HFF-Myc (cell line): ENCODE measurements at regions not wholly inside any gene's neighbourhood (a gene's known extent, or its start where the extent isn't known, plus 50 kb on each side); places are given as distances from the start of the nearest gene placed in this dataset.

ENCODE experiments used
- DNase-seq: peaks from one replicate; pipeline ENCODE4 v3.0.0-alpha.2; 2011; ENCODE audit warnings: low read depth; ENCODE audit errors: extremely low read depth
- H3K4me3 ChIP-seq: replicated peaks from 2 replicates; pipeline ENCODE4 v1.5.1; 2011; ENCODE audit warnings: low read depth, mild to moderate bottlenecking, control low read depth, low read length
- CTCF ChIP-seq: IDR thresholded peaks from 2 replicates; pipeline ENCODE4 v1.5.1; 2012; ENCODE audit warnings: mild to moderate bottlenecking, low read depth, low read length, control low read depth; ENCODE audit errors: missing control alignments

GRCh38 chr6:12450467-12450866 lies 160.3 kb downstream of the EDN1 start:
- no peak for TF ChIP-seq CTCF
- no peak for DNase-seq
- H3K4me3 ChIP-seq: no peak overlapping the region

GRCh38 chr6:12456343-12456742 lies 166.2 kb downstream of the EDN1 start:
- no peak for DNase-seq
- H3K4me3 ChIP-seq: no peak overlapping the region
- no peak for TF ChIP-seq CTCF

GRCh38 chr6:12457094-12457493 lies 166.9 kb downstream of the EDN1 start:
- no peak overlapping the region for H3K4me3 ChIP-seq
- no peak for TF ChIP-seq CTCF
- DNase-seq: no peak

- no peak for DNase-seq
- no peak overlapping the region for H3K4me3 ChIP-seq
- no peak for TF ChIP-seq CTCF
Observed at GRCh38 chr6:12458558-12458957, 168.4 kb downstream of the EDN1 start.

- DNase-seq: no peak
- no peak for TF ChIP-seq CTCF
- H3K4me3 ChIP-seq: no peak overlapping the region
Observed at GRCh38 chr6:12459945-12460661, 169.9 kb downstream of the EDN1 start.

GRCh38 chr6:12467706-12468670 lies 177.8 kb downstream of the EDN1 start:
- TF ChIP-seq CTCF: no peak
- H3K4me3 ChIP-seq: no peak overlapping the region
- no peak for DNase-seq
